Lower leg skin (tissue), 4 donors: ENCODE measurements at regions not wholly inside any gene's neighbourhood (a gene's known extent, or its start where the extent isn't known, plus 50 kb on each side); places are given as distances from the start of the nearest gene placed in this dataset.

Experiments used
- DNase-seq, 2 donors: peaks; one replicate each; pipeline ENCODE4 v3.0.0-alpha.2; 2019; ENCODE audit warnings: low spot score in 2 of 2
- H3K4me3 ChIP-seq: fragments of 200-600 bp; sonication (generic); 2 replicates; pipeline ENCODE4 v1.5.1; 2017; ENCODE audit warnings: mild to moderate bottlenecking, low read depth; ENCODE audit not compliant: poor library complexity, severe bottlenecking
- CTCF ChIP-seq, 3 donors: fragments of 450-650 bp; IDR thresholded peaks; one replicate each; pipeline ENCODE4 v1.5.1; 2016; ENCODE audit warnings: antibody characterized with exemption in 3 of 3, mild to moderate bottlenecking in 3 of 3, moderate library complexity in 2 of 3
- POLR2A ChIP-seq, 2 donors: fragments of 450-650 bp; IDR thresholded peaks; one replicate each; pipeline ENCODE4 v1.6.1; 2016 to 2017; ENCODE audit warnings: antibody characterized with exemption in 2 of 2, mild to moderate bottlenecking in 1 of 2, moderate library complexity in 1 of 2
- WGBS, 2 donors: methylation state at CpG; one replicate each; pipeline ENCODE4 v1.1.5; 2018; 5-methylcytosine and 5-hydroxymethylcytosine counted together
- intact Hi-C: fragments of 100-400 bp; cut with DNase I; formaldehyde crosslinking; loops from one replicate; pipeline ENCODE4 v1.15.0; 2023; ENCODE audit warnings: low total_unique reads

GRCh38 chr2:36006444-36006843 lies 349.1 kb upstream of the CRIM1 start:
- WGBS, 2 donors: 82 to 89% methylated on average over 4 of the region's 4 CpGs
- intact Hi-C loops: no loop called here
- TF ChIP-seq POLR2A (IDR thresholded peaks at IDR 0.05): no peak
- no peak for TF ChIP-seq CTCF (IDR thresholded peaks at IDR 0.05)

GRCh38 chr2:36002941-36003340 lies 352.6 kb upstream of the CRIM1 start:
- no peak overlapping the region for H3K4me3 ChIP-seq
- intact Hi-C loops: no loop called here
- TF ChIP-seq POLR2A (IDR thresholded peaks at IDR 0.05) (no peak), CTCF (IDR thresholded peaks at IDR 0.05) (no peak)
- no peak for DNase-seq
- 60 to 65% methylated on average over 1 of the region's 1 CpG for WGBS, 2 donors

More at GRCh38 chr2:36006444-36006843, 349.1 kb upstream of the CRIM1 start:
- H3K4me3 ChIP-seq: no peak overlapping the region
- no peak for DNase-seq

GRCh38 chr2:35997488-35997887 lies 358.1 kb upstream of the CRIM1 start:
- WGBS, 2 donors: 85 to 93% methylated on average over 2 of the region's 2 CpGs
- no peak for DNase-seq
- no peak overlapping the region for H3K4me3 ChIP-seq
- intact Hi-C loops: no loop called here
- TF ChIP-seq POLR2A (IDR thresholded peaks at IDR 0.05) (no peak), CTCF (IDR thresholded peaks at IDR 0.05) (no peak)

GRCh38 chr2:35989503-35989902 lies 366.1 kb upstream of the CRIM1 start:
- no peak for DNase-seq
- TF ChIP-seq CTCF (IDR thresholded peaks at IDR 0.05) (no peak), POLR2A (IDR thresholded peaks at IDR 0.05) (no peak)
- 52 to 58% methylated on average over 4 of the region's 4 CpGs for WGBS, 2 donors
- intact Hi-C loops: no loop called here
- no peak overlapping the region for H3K4me3 ChIP-seq

DNA sequence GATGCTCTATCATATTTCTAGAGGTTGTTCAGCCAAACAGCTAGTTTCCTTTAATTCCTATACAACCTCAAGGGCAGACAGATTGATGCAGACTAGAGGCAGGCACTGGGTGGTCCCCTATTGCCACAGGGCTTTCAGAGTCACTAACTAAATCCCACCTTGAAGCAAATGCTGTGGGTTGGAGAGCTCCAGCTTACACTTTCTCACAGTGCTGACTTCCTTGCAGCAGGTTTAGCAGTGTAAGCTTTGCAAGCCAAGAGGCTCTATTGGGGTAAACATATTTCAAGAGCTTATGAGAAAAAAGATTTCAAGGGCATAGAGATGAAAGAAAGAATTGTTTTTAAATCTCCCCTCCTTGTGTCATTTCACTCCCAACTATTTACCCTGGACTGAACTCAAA lies 366.5 kb upstream of the CRIM1 start:
- H3K4me3 ChIP-seq: no peak overlapping the region
- no peak for DNase-seq
- intact Hi-C loops: no loop called here
- TF ChIP-seq CTCF (IDR thresholded peaks at IDR 0.05): no peak
- no peak for TF ChIP-seq POLR2A (IDR thresholded peaks at IDR 0.05)

- 85 to 100% methylated on average over 2 of the region's 2 CpGs for WGBS, 2 donors
Observed at GRCh38 chr2:35986871-35987270, 368.7 kb upstream of the CRIM1 start.

More at GRCh38 chr2:35986871-35987270, 368.7 kb upstream of the CRIM1 start:
- DNase-seq: no peak
- intact Hi-C loops: no loop called here
- TF ChIP-seq CTCF (IDR thresholded peaks at IDR 0.05): no peak
- no peak overlapping the region for H3K4me3 ChIP-seq
